SK-N-MC (cell line): ENCODE measurements at regions not wholly inside any gene's neighbourhood (a gene's known extent, or its start where the extent isn't known, plus 50 kb on each side); places are given as distances from the start of the nearest gene placed in this dataset.

ENCODE experiments used
- EZH2 ChIP-seq: fragments of 200-600 bp; sonication (generic); IDR thresholded peaks from one replicate; pipeline ENCODE4 v1.6.1; 2017; ENCODE audit warnings: antibody characterized with exemption
- POLR2AphosphoS5 ChIP-seq: IDR thresholded peaks from 2 replicates; pipeline ENCODE4 v1.6.1; 2012; ENCODE audit warnings: mild to moderate bottlenecking, low read depth, low read length, borderline replicate concordance

DNA sequence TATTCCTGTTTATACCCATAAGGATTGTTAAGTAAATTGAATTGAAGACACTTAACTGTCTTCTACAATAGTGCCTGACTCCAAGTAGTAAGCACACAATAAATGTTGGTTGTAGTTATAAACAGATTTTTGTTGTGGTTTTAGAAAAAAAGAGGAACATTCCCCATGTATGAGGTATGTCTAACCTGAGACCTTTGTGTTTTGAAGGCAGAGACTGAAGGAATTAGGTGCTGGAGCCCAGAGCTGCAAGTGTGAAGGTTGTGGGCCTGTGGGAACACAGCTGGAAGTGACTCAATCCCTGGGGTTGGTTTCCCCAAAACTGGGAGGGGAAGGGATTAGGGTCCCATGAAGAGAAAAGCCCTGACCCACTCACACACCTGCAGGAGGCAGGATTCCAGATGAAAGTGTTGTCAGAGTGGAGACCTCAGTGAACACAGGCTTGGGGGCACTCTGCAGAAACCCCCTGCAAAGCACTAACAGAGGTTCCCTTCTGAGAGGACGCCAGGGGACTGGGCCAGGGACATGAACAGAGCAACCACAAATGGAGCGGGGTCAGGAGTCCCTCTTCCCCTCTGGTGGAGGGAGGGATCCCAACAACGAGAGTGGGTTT lies 265.1 kb upstream of the KLF14 start:
- no peak for TF ChIP-seq POLR2AphosphoS5
- TF ChIP-seq EZH2: no peak
